Stimulated activated CD4-positive, alpha-beta T cell treated with anti-CD3 and anti-CD28 coated beads, Interleukin-1b, Interleukin-23, amount 100 ng/mL, for 48 hours (primary cell): ENCODE measurements at regions not wholly inside any gene's neighbourhood (a gene's known extent, or its start where the extent isn't known, plus 50 kb on each side); places are given as distances from the start of the nearest gene placed in this dataset.

Source experiments
- DNase-seq: peaks from one replicate; pipeline ENCODE4 v3.0.0-alpha.2; 2020

- no peak for DNase-seq
Measured at GRCh38 chr13:107234319-107235073, 666.6 kb upstream of the ARGLU1 start.

- no peak for DNase-seq
Measured at GRCh38 chr13:107233541-107233940, 665.6 kb upstream of the ARGLU1 start.

- DNase-seq, result no peak
Measured at GRCh38 chr13:107231944-107232343, 664.0 kb upstream of the ARGLU1 start.

- no peak for DNase-seq
Measured at GRCh38 chr13:107223867-107224266, 655.9 kb upstream of the ARGLU1 start.

- no peak for DNase-seq
Measured at GRCh38 chr13:107222597-107222996, 654.7 kb upstream of the ARGLU1 start.

GRCh38 chr13:107220245-107220644 lies 652.3 kb upstream of the ARGLU1 start:
- DNase-seq, result no peak

- no peak for DNase-seq
Measured at GRCh38 chr13:107217251-107217650, 649.3 kb upstream of the ARGLU1 start.

- no peak for DNase-seq
Measured at GRCh38 chr13:107216046-107216755, 648.3 kb upstream of the ARGLU1 start.

- DNase-seq, result peak; percentile 45
Measured at GRCh38 chr13:107211073-107211472, 643.1 kb upstream of the ARGLU1 start.

GRCh38 chr13:107210723-107211030 lies 642.7 kb upstream of the ARGLU1 start:
- no peak for DNase-seq

- no peak for DNase-seq
Measured at GRCh38 chr13:107209824-107210722, 642.1 kb upstream of the ARGLU1 start.

- no peak for DNase-seq
Measured at GRCh38 chr13:107208889-107209288, 641.0 kb upstream of the ARGLU1 start.

- peak; percentile 53 for DNase-seq
Measured at GRCh38 chr13:107205318-107206104, 637.6 kb upstream of the ARGLU1 start.

- DNase-seq, result no peak
Measured at GRCh38 chr13:107203146-107203847, 635.4 kb upstream of the ARGLU1 start.

- DNase-seq, result no peak
Measured at GRCh38 chr13:107202371-107203023, 634.6 kb upstream of the ARGLU1 start.

- DNase-seq, result no peak
Measured at GRCh38 chr13:107200491-107200890, 632.6 kb upstream of the ARGLU1 start.

- no peak for DNase-seq
Measured at GRCh38 chr13:107192289-107192688, 624.4 kb upstream of the ARGLU1 start.

- no peak for DNase-seq
Measured at GRCh38 chr13:107190065-107190464, 622.1 kb upstream of the ARGLU1 start.

- DNase-seq, result no peak
Measured at GRCh38 chr13:107185889-107186288, 618.0 kb upstream of the ARGLU1 start.

GRCh38 chr13:107170270-107170931 lies 602.5 kb upstream of the ARGLU1 start:
- no peak for DNase-seq

GRCh38 chr13:107157271-107157670 lies 589.3 kb upstream of the ARGLU1 start:
- DNase-seq, result no peak
